Astrocyte (in vitro differentiated cells and primary cell): ENCODE measurements at regions not wholly inside any gene's neighbourhood (a gene's known extent, or its start where the extent isn't known, plus 50 kb on each side); places are given as distances from the start of the nearest gene placed in this dataset.

Experiments used
- CTCF ChIP-seq: IDR thresholded peaks from 2 replicates; pipeline ENCODE4 v1.5.1; 2011; ENCODE audit warnings: low read depth, mild to moderate bottlenecking, inconsistent platforms, low read length, moderate library complexity; ENCODE audit not compliant: insufficient read depth
- EZH2 ChIP-seq: IDR thresholded peaks from 2 replicates; pipeline ENCODE4 v1.6.1; 2012; ENCODE audit warnings: mild to moderate bottlenecking, low read length, inconsistent platforms; ENCODE audit not compliant: insufficient read depth

- TF ChIP-seq EZH2 (no peak), CTCF (no peak)
These were observed 143.0 kb upstream of the ATXN7L3B start for GRCh38 chr12:74394647-74395046.
